ENCODE measurements at regions not wholly inside any gene's neighbourhood (a gene's known extent, or its start where the extent isn't known, plus 50 kb on each side); places are given as distances from the start of the nearest gene placed in this dataset.
"Not testable (repeated sequence)": the region's sequence is repeated elsewhere in the genome, so short reads cannot be mapped to it uniquely, and the experiment has no call there.

GRCh38 chr6:112689183-112689858, 342.2 kb downstream of the RFPL4B start:
- intact Hi-C loops (cut with micrococcal nuclease); H3K4me3 ChIP-seq; DNase-seq; H3K27ac ChIP-seq (replicated peaks); H3K36me3 ChIP-seq; H3K27me3 ChIP-seq (ENCODE audit: low read depth); H3K9me3 ChIP-seq (replicated peaks): not testable (repeated sequence)
- H3K4me1 ChIP-seq: peaks cover 11% of the 10 kb centered on the region

GRCh38 chr6:112690497-112691202, 343.5 kb downstream of the RFPL4B start:
- intact Hi-C loops (cut with micrococcal nuclease): no loop called here
- Histone ChIP-seq H3K27ac (replicated peaks) (no peak overlapping the region), H3K4me3 (no peak overlapping the region), H3K36me3 (no peaks in the 10 kb centered on the region), H3K9me3 (replicated peaks) (peaks cover 3% of the 10 kb centered on the region), H3K27me3 (ENCODE audit: low read depth) (no peaks in the 10 kb centered on the region), H3K4me1 (peaks cover 11% of the 10 kb centered on the region)
- no peak for DNase-seq
- no peak for TF ChIP-seq CTCF (IDR thresholded peaks at IDR 0.05; ENCODE audit: borderline replicate concordance)

GRCh38 chr6:112691289-112691688, 344.2 kb downstream of the RFPL4B start:
- no peak overlapping the region for H3K27ac ChIP-seq (replicated peaks)
- H3K9me3 ChIP-seq (replicated peaks): peaks cover 3% of the 10 kb centered on the region
- TF ChIP-seq CTCF (IDR thresholded peaks at IDR 0.05; ENCODE audit: borderline replicate concordance): no peak
- DNase-seq: no peak
- intact Hi-C loops (cut with micrococcal nuclease): no loop called here
- no peak overlapping the region for H3K4me3 ChIP-seq
- H3K36me3 ChIP-seq: no peaks in the 10 kb centered on the region
- H3K4me1 ChIP-seq: peaks cover 11% of the 10 kb centered on the region
- no peaks in the 10 kb centered on the region for H3K27me3 ChIP-seq (ENCODE audit: low read depth)

GRCh38 chr6:112695001-112695400, 347.9 kb downstream of the RFPL4B start:
- intact Hi-C loops (cut with micrococcal nuclease): no loop called here
- no peak overlapping the region for H3K4me3 ChIP-seq
- no peaks in the 10 kb centered on the region for H3K27me3 ChIP-seq (ENCODE audit: low read depth)
- TF ChIP-seq CTCF (IDR thresholded peaks at IDR 0.05; ENCODE audit: borderline replicate concordance): no peak
- no peaks in the 10 kb centered on the region for H3K9me3 ChIP-seq (replicated peaks)
- no peaks in the 10 kb centered on the region for H3K36me3 ChIP-seq
- DNase-seq: no peak
- no peak overlapping the region for H3K27ac ChIP-seq (replicated peaks)
- peaks cover 11% of the 10 kb centered on the region for H3K4me1 ChIP-seq

- Histone ChIP-seq H3K4me3 (no peak overlapping the region), H3K27ac (replicated peaks) (no peak overlapping the region), H3K36me3 (no peaks in the 10 kb centered on the region), H3K27me3 (ENCODE audit: low read depth) (no peaks in the 10 kb centered on the region), H3K4me1 (no peaks in the 10 kb centered on the region), H3K9me3 (replicated peaks) (no peaks in the 10 kb centered on the region)
- intact Hi-C loops (cut with micrococcal nuclease): no loop called here
- no peak for TF ChIP-seq CTCF (IDR thresholded peaks at IDR 0.05; ENCODE audit: borderline replicate concordance)
- DNase-seq: no peak
Measured at GRCh38 chr6:112697265-112697664, 350.1 kb downstream of the RFPL4B start.

GRCh38 chr6:112701201-112701600, 354.1 kb downstream of the RFPL4B start:
- H3K27ac ChIP-seq (replicated peaks): no peak overlapping the region
- DNase-seq: no peak
- TF ChIP-seq CTCF (IDR thresholded peaks at IDR 0.05; ENCODE audit: borderline replicate concordance): no peak
- H3K36me3 ChIP-seq: no peaks in the 10 kb centered on the region
- H3K27me3 ChIP-seq (ENCODE audit: low read depth): no peaks in the 10 kb centered on the region
- H3K4me1 ChIP-seq: no peaks in the 10 kb centered on the region
- H3K9me3 ChIP-seq (replicated peaks): no peaks in the 10 kb centered on the region
- H3K4me3 ChIP-seq: no peak overlapping the region
- intact Hi-C loops (cut with micrococcal nuclease): no loop called here

Data from left ventricle myocardium inferior (tissue), 1 donor.